Motor neuron (in vitro differentiated cells): ENCODE measurements at regions not wholly inside any gene's neighbourhood (a gene's known extent, or its start where the extent isn't known, plus 50 kb on each side); places are given as distances from the start of the nearest gene placed in this dataset.
"Not testable (repeated sequence)": the region's sequence is repeated elsewhere in the genome, so short reads cannot be mapped to it uniquely, and the experiment has no call there.

Experiments used
- ATAC-seq, 8 experiments: fragments of 200-7000 bp; cut with Tn5 transposase; replicated peaks in 6 of 8; 2 replicates each; pipeline ENCODE4 v1.8.0; 2021; ENCODE audit warnings: mild to moderate bottlenecking in 8 of 8, moderate library complexity in 8 of 8
- H3K27ac ChIP-seq, 2 donors: fragments of 250-450 bp; sonication (Bioruptor Pico); 2 replicates each; pipeline ENCODE4 v1.9.0; 2021; ENCODE audit warnings: antibody characterized with exemption in 2 of 2, mild to moderate bottlenecking in 2 of 2, moderate library complexity in 1 of 2
- H3K4me1 ChIP-seq, 2 donors: fragments of 250-450 bp; sonication (Bioruptor Pico); replicated peaks in 1 of 2; 2 replicates each; pipeline ENCODE4 v1.6.1; 2021; ENCODE audit warnings: antibody characterized with exemption in 2 of 2, mild to moderate bottlenecking in 2 of 2, moderate library complexity in 1 of 2
- H3K4me3 ChIP-seq, 5 donors: fragments of 250-450 bp; sonication (Bioruptor Pico); 2 replicates each; pipeline ENCODE4 v1.9.0; 2021; ENCODE audit warnings: antibody characterized with exemption in 5 of 5, mild to moderate bottlenecking in 5 of 5, moderate library complexity in 4 of 5
- WGBS, 10 experiments: fragments of 450-650 bp; shearing (Covaris generic); methylation state at CpG; one replicate each; pipeline ENCODE4 v1.0.0; 2022; 5-methylcytosine and 5-hydroxymethylcytosine counted together
- in situ Hi-C, 9 experiments: fragments of 400-800 bp; cut with MboI; loops; one replicate each; pipeline ENCODE4 v1.15.0; 2021; ENCODE audit warnings: low sequenced_read_pairs in 9 of 9, low pct_unique_long_range_greater_than_20kb in 2 of 9; ENCODE audit not compliant: unreplicated experiment in 9 of 9

- 0 to 90% (median 74%) methylated on average over 1 to 3 of the region's 3 CpGs; no CpG with 5 or more reads in 2 of the 10 experiments for WGBS, 10 experiments
- ATAC-seq, result no peak
- H3K4me3 ChIP-seq, result no peak overlapping the region
- H3K4me1 ChIP-seq, result peaks cover under 1 to 19% of the 10 kb centered on the region in 2 donors
- no peak overlapping the region for H3K27ac ChIP-seq
- in situ Hi-C loops, result no loop called here
Observed at GRCh38 chr11:21969841-21970240, 223.0 kb upstream of the ANO5 start.

- WGBS, 10 experiments, result 0 to 83% (median 24%) methylated on average over 1 to 2 of the region's 2 CpGs; no CpG with 5 or more reads in 2 of the 10 experiments
- H3K4me3 ChIP-seq, result no peak overlapping the region
- peaks cover 6% of the 10 kb centered on the region in 2 donors for H3K4me1 ChIP-seq
- ATAC-seq, result peak in 5 of 8 experiments; percentile 36 to 47 (median 43)
- no peak overlapping the region for H3K27ac ChIP-seq
- in situ Hi-C loops, result no loop called here
Observed at GRCh38 chr11:21975242-21975641, 217.6 kb upstream of the ANO5 start.

- WGBS, 10 experiments, result 0 to 100% (median 88%) methylated on average over 1 to 8 of the region's 8 CpGs; no CpG with 5 or more reads in 4 of the 10 experiments
- no peak for ATAC-seq
- in situ Hi-C loops, result no loop called here
- H3K4me1 ChIP-seq, result peaks cover 4 to 6% of the 10 kb centered on the region in 2 donors
- H3K27ac ChIP-seq, result no peak overlapping the region
- H3K4me3 ChIP-seq, result no peak overlapping the region
Observed at GRCh38 chr11:21976210-21976609, 216.7 kb upstream of the ANO5 start.

- 0 to 100% (median 80%) methylated on average over 1 to 2 of the region's 2 CpGs; no CpG with 5 or more reads in 1 of the 10 experiments for WGBS, 10 experiments
- Histone ChIP-seq H3K27ac (no peak overlapping the region), H3K4me1 (peaks cover 6 to 13% of the 10 kb centered on the region in 2 donors), H3K4me3 (no peak overlapping the region)
- in situ Hi-C loops, result no loop called here
- ATAC-seq, result no peak
Observed at GRCh38 chr11:21983431-21983830, 209.5 kb upstream of the ANO5 start.

- H3K4me1 ChIP-seq, result peaks cover 6 to 12% of the 10 kb centered on the region in 2 donors
- no peak overlapping the region for H3K27ac ChIP-seq
- WGBS, 10 experiments, result 0 to 100% (median 66%) methylated on average over 1 to 2 of the region's 2 CpGs
- no peak overlapping the region for H3K4me3 ChIP-seq
- in situ Hi-C loops, result no loop called here
- no peak for ATAC-seq
Observed at GRCh38 chr11:21986361-21986760, 206.5 kb upstream of the ANO5 start.

GRCh38 chr11:21987261-21987660 is 205.6 kb upstream of the ANO5 start:
- ATAC-seq, result peak in 1 of 8 experiments; percentile 30
- Histone ChIP-seq H3K27ac (no peak overlapping the region), H3K4me1 (peaks cover 5 to 6% of the 10 kb centered on the region in 2 donors), H3K4me3 (no peak overlapping the region)
- 0 to 100% (median 83%) methylated on average over 1 of the region's 1 CpG; no CpG with 5 or more reads in 4 of the 10 experiments for WGBS, 10 experiments
- in situ Hi-C loops, result no loop called here

- no peak overlapping the region for H3K27ac ChIP-seq
- ATAC-seq, result peak in 6 of 8 experiments; percentile 56 to 74 (median 66)
- H3K4me1 ChIP-seq, result peaks cover 5 to 6% of the 10 kb centered on the region in 2 donors
- H3K4me3 ChIP-seq, result no peak overlapping the region
- WGBS, 10 experiments, result 78 to 100% (median 100%) methylated on average over 1 of the region's 1 CpG; no CpG with 5 or more reads in 7 of the 10 experiments
- in situ Hi-C loops, result no loop called here
Observed at GRCh38 chr11:21988477-21988876, 204.4 kb upstream of the ANO5 start.

- WGBS, 10 experiments, result 67 to 100% (median 86%) methylated on average over 1 to 3 of the region's 6 CpGs; no CpG with 5 or more reads in 5 of the 10 experiments
Observed at GRCh38 chr11:22001803-22002202, 191.1 kb upstream of the ANO5 start.

GRCh38 chr11:22006901-22007300 is 186.0 kb upstream of the ANO5 start:
- in situ Hi-C loops, result no loop called here
- Histone ChIP-seq H3K27ac (no peak overlapping the region), H3K4me1 (no peaks in the 10 kb centered on the region), H3K4me3 (no peak overlapping the region)
- ATAC-seq, result no peak

More at GRCh38 chr11:22001803-22002202, 191.1 kb upstream of the ANO5 start:
- H3K4me1 ChIP-seq, H3K4me3 ChIP-seq, in situ Hi-C loops, H3K27ac ChIP-seq, ATAC-seq: not testable (repeated sequence)

GRCh38 chr11:22031791-22032190 is 161.1 kb upstream of the ANO5 start:
- in situ Hi-C loops, result no loop called here
- ATAC-seq, result peak in 1 of 8 experiments; percentile 83
- Histone ChIP-seq H3K4me1 (no peaks in the 10 kb centered on the region), H3K4me3 (no peak overlapping the region), H3K27ac (no peak overlapping the region)
- WGBS, 10 experiments, result 0 to 73% (median 22%) methylated on average over 1 of the region's 1 CpG; no CpG with 5 or more reads in 1 of the 10 experiments

- Histone ChIP-seq H3K4me1 (no peaks in the 10 kb centered on the region), H3K27ac (no peak overlapping the region), H3K4me3 (no peak overlapping the region)
- ATAC-seq, result no peak
- WGBS, 10 experiments, result 0 to 100% (median 91%) methylated on average over 1 to 8 of the region's 9 CpGs; no CpG with 5 or more reads in 3 of the 10 experiments
- in situ Hi-C loops, result no loop called here
Observed at GRCh38 chr11:22037505-22037904, 155.4 kb upstream of the ANO5 start.

GRCh38 chr11:22041039-22041438 is 151.8 kb upstream of the ANO5 start:
- no peak for ATAC-seq
- 0 to 100% (median 45%) methylated on average over 1 to 2 of the region's 2 CpGs for WGBS, 10 experiments
- H3K4me1 ChIP-seq, result no peaks in the 10 kb centered on the region
- H3K27ac ChIP-seq, result no peak overlapping the region
- in situ Hi-C loops, result no loop called here
- H3K4me3 ChIP-seq, result no peak overlapping the region

GRCh38 chr11:22042081-22042480 is 150.8 kb upstream of the ANO5 start:
- in situ Hi-C loops, result no loop called here

GRCh38 chr11:22044126-22044525 is 148.8 kb upstream of the ANO5 start:
- Histone ChIP-seq H3K27ac (no peak overlapping the region), H3K4me1 (no peaks in the 10 kb centered on the region), H3K4me3 (no peak overlapping the region)
- no peak for ATAC-seq
- in situ Hi-C loops, result no loop called here
- WGBS, 10 experiments, result 0 to 97% (median 67%) methylated on average over 2 to 4 of the region's 4 CpGs; no CpG with 5 or more reads in 2 of the 10 experiments

More at GRCh38 chr11:22042081-22042480, 150.8 kb upstream of the ANO5 start:
- H3K4me3 ChIP-seq, result no peak overlapping the region
- whole genome bisulfite sequencing, 10 experiments, result 0 to 100% (median 80%) methylated on average over 1 of the region's 1 CpG; no CpG with 5 or more reads in 1 of the 10 experiments
- H3K27ac ChIP-seq, result no peak overlapping the region
- no peak for ATAC-seq
- H3K4me1 ChIP-seq, result no peaks in the 10 kb centered on the region
